ENCODE measurements at regions not wholly inside any gene's neighbourhood (a gene's known extent, or its start where the extent isn't known, plus 50 kb on each side); places are given as distances from the start of the nearest gene placed in this dataset.

GRCh38 chr18:78658531-78658930 lies 321.1 kb upstream of the SALL3 start:
- Histone ChIP-seq H3K27ac (ENCODE audit: insufficient read depth, low read length) (no peak overlapping the region), H3K4me1 (ENCODE audit: control insufficient read depth, extremely low read depth, insufficient read depth, low read length) (no peaks in the 10 kb centered on the region), H3K27me3 (ENCODE audit: control insufficient read depth, insufficient read depth, low read length) (no peaks in the 10 kb centered on the region), H3K79me2 (ENCODE audit: control insufficient read depth, insufficient read depth, low read length) (no peaks in the 10 kb centered on the region), H4K20me1 (ENCODE audit: control insufficient read depth, extremely low read depth, insufficient read depth, low read length) (no peaks in the 10 kb centered on the region), H3K4me2 (ENCODE audit: extremely low read depth, insufficient read depth, low read length) (no peak overlapping the region), H3K36me3 (ENCODE audit: control insufficient read depth, insufficient read depth, low read length) (no peaks in the 10 kb centered on the region), H3K4me3 (replicated peaks in 1 of 4; ENCODE audit: control extremely low read depth in 1 of 4, insufficient read depth in 1 of 4, low read depth in 3 of 4, low read length in 4 of 4) (no peak overlapping the region), H3K9me3 (ENCODE audit: control insufficient read depth, insufficient read depth, low read depth, low read length) (no peaks in the 10 kb centered on the region), H2AFZ (ENCODE audit: low read length) (no peak overlapping the region), H3K9ac (ENCODE audit: insufficient read depth, low read length) (no peak overlapping the region)
- TF ChIP-seq, protein P1, sequence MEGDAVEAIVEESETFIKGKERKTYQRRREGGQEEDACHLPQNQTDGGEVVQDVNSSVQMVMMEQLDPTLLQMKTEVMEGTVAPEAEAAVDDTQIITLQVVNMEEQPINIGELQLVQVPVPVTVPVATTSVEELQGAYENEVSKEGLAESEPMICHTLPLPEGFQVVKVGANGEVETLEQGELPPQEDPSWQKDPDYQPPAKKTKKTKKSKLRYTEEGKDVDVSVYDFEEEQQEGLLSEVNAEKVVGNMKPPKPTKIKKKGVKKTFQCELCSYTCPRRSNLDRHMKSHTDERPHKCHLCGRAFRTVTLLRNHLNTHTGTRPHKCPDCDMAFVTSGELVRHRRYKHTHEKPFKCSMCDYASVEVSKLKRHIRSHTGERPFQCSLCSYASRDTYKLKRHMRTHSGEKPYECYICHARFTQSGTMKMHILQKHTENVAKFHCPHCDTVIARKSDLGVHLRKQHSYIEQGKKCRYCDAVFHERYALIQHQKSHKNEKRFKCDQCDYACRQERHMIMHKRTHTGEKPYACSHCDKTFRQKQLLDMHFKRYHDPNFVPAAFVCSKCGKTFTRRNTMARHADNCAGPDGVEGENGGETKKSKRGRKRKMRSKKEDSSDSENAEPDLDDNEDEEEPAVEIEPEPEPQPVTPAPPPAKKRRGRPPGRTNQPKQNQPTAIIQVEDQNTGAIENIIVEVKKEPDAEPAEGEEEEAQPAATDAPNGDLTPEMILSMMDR (conservative IDR thresholded peaks at IDR 0.05 in 1 of 2, IDR thresholded peaks at IDR 0.05 in 1 of 2; ENCODE audit: low read depth in 1 of 2, low read length in 2 of 2), result no peak
- no peak for TF ChIP-seq EZH2 (IDR thresholded peaks at IDR 0.05; ENCODE audit: low read length, missing control alignments)
- DNase-seq (ENCODE audit: low read depth in 2 of 2), result no peak

GRCh38 chr18:78659057-78659456 lies 320.6 kb upstream of the SALL3 start:
- no peak for DNase-seq (ENCODE audit: low read depth in 2 of 2)
- H3K9ac ChIP-seq (ENCODE audit: insufficient read depth, low read length), result no peak overlapping the region
- no peak overlapping the region for H3K4me3 ChIP-seq (replicated peaks in 1 of 4; ENCODE audit: control extremely low read depth in 1 of 4, insufficient read depth in 1 of 4, low read depth in 3 of 4, low read length in 4 of 4)
- H3K27ac ChIP-seq (ENCODE audit: insufficient read depth, low read length), result no peak overlapping the region
- no peak overlapping the region for H3K4me2 ChIP-seq (ENCODE audit: extremely low read depth, insufficient read depth, low read length)
- no peaks in the 10 kb centered on the region for H3K27me3 ChIP-seq (ENCODE audit: control insufficient read depth, insufficient read depth, low read length)
- TF ChIP-seq, protein P1 (conservative IDR thresholded peaks at IDR 0.05 in 1 of 2, IDR thresholded peaks at IDR 0.05 in 1 of 2; ENCODE audit: low read depth in 1 of 2, low read length in 2 of 2), result no peak
- TF ChIP-seq EZH2 (IDR thresholded peaks at IDR 0.05; ENCODE audit: low read length, missing control alignments), result no peak
- H3K4me1 ChIP-seq (ENCODE audit: control insufficient read depth, extremely low read depth, insufficient read depth, low read length), result no peaks in the 10 kb centered on the region
- no peaks in the 10 kb centered on the region for H3K9me3 ChIP-seq (ENCODE audit: control insufficient read depth, insufficient read depth, low read depth, low read length)
- H2AFZ ChIP-seq (ENCODE audit: low read length), result no peak overlapping the region
- no peaks in the 10 kb centered on the region for H3K79me2 ChIP-seq (ENCODE audit: control insufficient read depth, insufficient read depth, low read length)
- H4K20me1 ChIP-seq (ENCODE audit: control insufficient read depth, extremely low read depth, insufficient read depth, low read length), result no peaks in the 10 kb centered on the region
- H3K36me3 ChIP-seq (ENCODE audit: control insufficient read depth, insufficient read depth, low read length), result no peaks in the 10 kb centered on the region

DNA sequence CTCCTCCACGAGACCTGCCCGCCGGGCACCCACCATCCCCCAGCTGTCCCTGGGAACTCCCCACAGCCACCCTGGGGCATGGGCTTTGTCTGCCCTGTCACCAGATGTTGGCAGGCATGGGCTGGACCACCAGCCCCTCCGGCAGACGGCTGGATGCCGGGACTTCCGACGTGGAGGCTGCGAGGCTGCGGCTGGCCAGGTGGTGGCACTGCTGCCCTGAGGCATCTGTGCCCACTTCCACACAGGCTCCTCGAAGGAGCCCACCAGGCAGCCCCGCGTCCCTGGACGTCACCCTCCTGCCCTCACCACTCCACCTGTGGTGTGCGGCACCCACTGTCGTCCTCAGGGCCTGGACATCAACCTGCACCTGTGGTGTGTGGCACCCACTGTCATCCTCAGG lies 319.9 kb upstream of the SALL3 start:
- no peak for DNase-seq (ENCODE audit: low read depth in 2 of 2)
- H4K20me1 ChIP-seq (ENCODE audit: control insufficient read depth, extremely low read depth, insufficient read depth, low read length), result no peaks in the 10 kb centered on the region
- no peaks in the 10 kb centered on the region for H3K4me1 ChIP-seq (ENCODE audit: control insufficient read depth, extremely low read depth, insufficient read depth, low read length)
- no peak overlapping the region for H3K9ac ChIP-seq (ENCODE audit: insufficient read depth, low read length)
- H3K9me3 ChIP-seq (ENCODE audit: control insufficient read depth, insufficient read depth, low read depth, low read length), result no peaks in the 10 kb centered on the region
- H3K4me2 ChIP-seq (ENCODE audit: extremely low read depth, insufficient read depth, low read length), result no peak overlapping the region
- H3K27me3 ChIP-seq (ENCODE audit: control insufficient read depth, insufficient read depth, low read length), result no peaks in the 10 kb centered on the region
- H3K4me3 ChIP-seq (replicated peaks in 1 of 4; ENCODE audit: control extremely low read depth in 1 of 4, insufficient read depth in 1 of 4, low read depth in 3 of 4, low read length in 4 of 4), result no peak overlapping the region
- no peak overlapping the region for H2AFZ ChIP-seq (ENCODE audit: low read length)
- no peak for TF ChIP-seq EZH2 (IDR thresholded peaks at IDR 0.05; ENCODE audit: low read length, missing control alignments)
- TF ChIP-seq, protein P1 (conservative IDR thresholded peaks at IDR 0.05 in 1 of 2, IDR thresholded peaks at IDR 0.05 in 1 of 2; ENCODE audit: low read depth in 1 of 2, low read length in 2 of 2), result no peak
- no peaks in the 10 kb centered on the region for H3K79me2 ChIP-seq (ENCODE audit: control insufficient read depth, insufficient read depth, low read length)
- H3K27ac ChIP-seq (ENCODE audit: insufficient read depth, low read length), result no peak overlapping the region
- H3K36me3 ChIP-seq (ENCODE audit: control insufficient read depth, insufficient read depth, low read length), result no peaks in the 10 kb centered on the region

Data from fibroblast of lung (primary cell).